ENCODE measurements at regions not wholly inside any gene's neighbourhood (a gene's known extent, or its start where the extent isn't known, plus 50 kb on each side); places are given as distances from the start of the nearest gene placed in this dataset.

DNA sequence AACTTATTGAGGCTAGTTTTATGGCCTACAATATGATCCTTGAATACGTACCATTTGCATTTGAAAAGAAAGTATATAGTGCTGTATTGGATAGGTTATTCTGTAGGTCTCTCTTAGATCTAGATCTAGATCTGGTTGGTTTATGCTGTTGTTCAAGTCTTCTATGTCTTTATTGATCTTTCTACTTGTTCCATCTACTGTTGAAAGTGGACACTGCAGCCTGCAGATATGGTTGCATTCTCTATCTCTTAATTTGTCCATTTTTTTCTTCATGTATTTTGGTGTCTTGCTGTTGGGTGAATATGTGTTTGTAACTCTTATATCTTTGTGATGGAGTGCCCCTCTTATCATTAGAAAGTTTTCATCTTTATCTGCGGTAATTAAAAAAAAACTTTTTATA is 139.4 kb upstream of the PCDH15 start:
- TF ChIP-seq, protein P1, sequence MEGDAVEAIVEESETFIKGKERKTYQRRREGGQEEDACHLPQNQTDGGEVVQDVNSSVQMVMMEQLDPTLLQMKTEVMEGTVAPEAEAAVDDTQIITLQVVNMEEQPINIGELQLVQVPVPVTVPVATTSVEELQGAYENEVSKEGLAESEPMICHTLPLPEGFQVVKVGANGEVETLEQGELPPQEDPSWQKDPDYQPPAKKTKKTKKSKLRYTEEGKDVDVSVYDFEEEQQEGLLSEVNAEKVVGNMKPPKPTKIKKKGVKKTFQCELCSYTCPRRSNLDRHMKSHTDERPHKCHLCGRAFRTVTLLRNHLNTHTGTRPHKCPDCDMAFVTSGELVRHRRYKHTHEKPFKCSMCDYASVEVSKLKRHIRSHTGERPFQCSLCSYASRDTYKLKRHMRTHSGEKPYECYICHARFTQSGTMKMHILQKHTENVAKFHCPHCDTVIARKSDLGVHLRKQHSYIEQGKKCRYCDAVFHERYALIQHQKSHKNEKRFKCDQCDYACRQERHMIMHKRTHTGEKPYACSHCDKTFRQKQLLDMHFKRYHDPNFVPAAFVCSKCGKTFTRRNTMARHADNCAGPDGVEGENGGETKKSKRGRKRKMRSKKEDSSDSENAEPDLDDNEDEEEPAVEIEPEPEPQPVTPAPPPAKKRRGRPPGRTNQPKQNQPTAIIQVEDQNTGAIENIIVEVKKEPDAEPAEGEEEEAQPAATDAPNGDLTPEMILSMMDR (IDR thresholded peaks at IDR 0.05; ENCODE audit: low read length), result peak; percentile 17
- TF ChIP-seq EZH2 (optimal IDR thresholded peaks at IDR 0.05; ENCODE audit: low read depth, low read length), result no peak
